ENCODE measurements at regions not wholly inside any gene's neighbourhood (a gene's known extent, or its start where the extent isn't known, plus 50 kb on each side); places are given as distances from the start of the nearest gene placed in this dataset.

DNA sequence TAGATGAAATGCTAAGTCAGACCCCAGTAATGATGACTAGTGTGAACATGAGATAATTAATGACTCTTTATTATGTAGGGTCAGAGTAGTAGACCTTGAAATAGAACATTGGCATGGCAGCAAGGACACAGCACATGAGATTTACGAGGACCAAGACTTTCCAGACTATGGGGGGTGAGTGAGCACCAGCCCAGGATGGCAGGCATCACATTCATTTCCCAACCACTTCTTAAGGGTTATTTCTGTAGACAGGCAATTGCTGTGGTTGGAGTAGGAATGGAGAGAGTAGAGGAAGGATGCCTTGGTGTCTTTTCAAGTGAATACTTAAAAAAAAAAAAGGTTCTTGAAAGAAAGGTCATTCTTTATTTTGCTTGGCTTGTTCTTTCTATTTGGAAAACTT lies 189.4 kb upstream of the DYRK2 start:
- H3K79me2 ChIP-seq (ENCODE audit: low read length), result no peaks in the 10 kb centered on the region
- H3K4me3 ChIP-seq (ENCODE audit: low read length), result no peak overlapping the region
- H4K20me1 ChIP-seq (ENCODE audit: insufficient read depth, low read length), result no peaks in the 10 kb centered on the region
- no peaks in the 10 kb centered on the region for H3F3A ChIP-seq (ENCODE audit: insufficient read depth, low read length)
- H3K9me2 ChIP-seq (replicated peaks; ENCODE audit: insufficient read depth, low read length), result no peaks in the 10 kb centered on the region
- H3K9ac ChIP-seq (ENCODE audit: low read length), result no peak overlapping the region
- no peak overlapping the region for H3K4me2 ChIP-seq (ENCODE audit: low read depth, low read length)
- H3K36me3 ChIP-seq (replicated peaks; ENCODE audit: insufficient read depth, low read length), result no peaks in the 10 kb centered on the region
- TF ChIP-seq EZH2 (optimal IDR thresholded peaks at IDR 0.05; ENCODE audit: low read depth, low read length) (no peak), CTCF (IDR thresholded peaks at IDR 0.05; ENCODE audit: low read length) (no peak), EZH2phosphoT487 (IDR thresholded peaks at IDR 0.05; ENCODE audit: low read length) (no peak)
- no peaks in the 10 kb centered on the region for H3K4me1 ChIP-seq (ENCODE audit: low read length)
- no peaks in the 10 kb centered on the region for H3K9me3 ChIP-seq (replicated peaks; ENCODE audit: insufficient read depth, low read length)
- H3K27ac ChIP-seq (ENCODE audit: low read length), result no peak overlapping the region
- H3K27me3 ChIP-seq (replicated peaks; ENCODE audit: insufficient read depth, low read length), result no peaks in the 10 kb centered on the region
- no peak for DNase-seq
- H2AFZ ChIP-seq (ENCODE audit: low read length), result no peak overlapping the region

GRCh38 chr12:67459578-67459977 lies 189.0 kb upstream of the DYRK2 start:
- H3K4me1 ChIP-seq (ENCODE audit: low read length), result no peaks in the 10 kb centered on the region
- no peaks in the 10 kb centered on the region for H3K27me3 ChIP-seq (replicated peaks; ENCODE audit: insufficient read depth, low read length)
- no peaks in the 10 kb centered on the region for H3K9me2 ChIP-seq (replicated peaks; ENCODE audit: insufficient read depth, low read length)
- H3K27ac ChIP-seq (ENCODE audit: low read length), result no peak overlapping the region
- no peaks in the 10 kb centered on the region for H3K9me3 ChIP-seq (replicated peaks; ENCODE audit: insufficient read depth, low read length)
- H3K79me2 ChIP-seq (ENCODE audit: low read length), result no peaks in the 10 kb centered on the region
- H3K36me3 ChIP-seq (replicated peaks; ENCODE audit: insufficient read depth, low read length), result no peaks in the 10 kb centered on the region
- H3F3A ChIP-seq (ENCODE audit: insufficient read depth, low read length), result no peaks in the 10 kb centered on the region
- no peak for TF ChIP-seq EZH2 (optimal IDR thresholded peaks at IDR 0.05; ENCODE audit: low read depth, low read length)
- H3K4me2 ChIP-seq (ENCODE audit: low read depth, low read length), result no peak overlapping the region
- DNase-seq, result no peak
- H4K20me1 ChIP-seq (ENCODE audit: insufficient read depth, low read length), result no peaks in the 10 kb centered on the region
- no peak overlapping the region for H3K4me3 ChIP-seq (ENCODE audit: low read length)
- no peak overlapping the region for H3K9ac ChIP-seq (ENCODE audit: low read length)
- H2AFZ ChIP-seq (ENCODE audit: low read length), result no peak overlapping the region

- no peaks in the 10 kb centered on the region for H3K27me3 ChIP-seq (replicated peaks; ENCODE audit: insufficient read depth, low read length)
- TF ChIP-seq CTCF (IDR thresholded peaks at IDR 0.05; ENCODE audit: low read length) (no peak), EZH2 (optimal IDR thresholded peaks at IDR 0.05; ENCODE audit: low read depth, low read length) (no peak), EZH2phosphoT487 (IDR thresholded peaks at IDR 0.05; ENCODE audit: low read length) (no peak)
- H3K4me1 ChIP-seq (ENCODE audit: low read length), result no peaks in the 10 kb centered on the region
- no peaks in the 10 kb centered on the region for H3K79me2 ChIP-seq (ENCODE audit: low read length)
- H3K9ac ChIP-seq (ENCODE audit: low read length), result no peak overlapping the region
- H3K9me2 ChIP-seq (replicated peaks; ENCODE audit: insufficient read depth, low read length), result no peaks in the 10 kb centered on the region
- H3K4me3 ChIP-seq (ENCODE audit: low read length), result no peak overlapping the region
- H3F3A ChIP-seq (ENCODE audit: insufficient read depth, low read length), result no peaks in the 10 kb centered on the region
- H2AFZ ChIP-seq (ENCODE audit: low read length), result no peak overlapping the region
- no peak overlapping the region for H3K27ac ChIP-seq (ENCODE audit: low read length)
- no peak for DNase-seq
- no peaks in the 10 kb centered on the region for H3K36me3 ChIP-seq (replicated peaks; ENCODE audit: insufficient read depth, low read length)
- no peaks in the 10 kb centered on the region for H3K9me3 ChIP-seq (replicated peaks; ENCODE audit: insufficient read depth, low read length)
- H4K20me1 ChIP-seq (ENCODE audit: insufficient read depth, low read length), result no peaks in the 10 kb centered on the region
- no peak overlapping the region for H3K4me2 ChIP-seq (ENCODE audit: low read depth, low read length)
These were observed 188.2 kb upstream of the DYRK2 start for GRCh38 chr12:67460388-67460787.

DNA sequence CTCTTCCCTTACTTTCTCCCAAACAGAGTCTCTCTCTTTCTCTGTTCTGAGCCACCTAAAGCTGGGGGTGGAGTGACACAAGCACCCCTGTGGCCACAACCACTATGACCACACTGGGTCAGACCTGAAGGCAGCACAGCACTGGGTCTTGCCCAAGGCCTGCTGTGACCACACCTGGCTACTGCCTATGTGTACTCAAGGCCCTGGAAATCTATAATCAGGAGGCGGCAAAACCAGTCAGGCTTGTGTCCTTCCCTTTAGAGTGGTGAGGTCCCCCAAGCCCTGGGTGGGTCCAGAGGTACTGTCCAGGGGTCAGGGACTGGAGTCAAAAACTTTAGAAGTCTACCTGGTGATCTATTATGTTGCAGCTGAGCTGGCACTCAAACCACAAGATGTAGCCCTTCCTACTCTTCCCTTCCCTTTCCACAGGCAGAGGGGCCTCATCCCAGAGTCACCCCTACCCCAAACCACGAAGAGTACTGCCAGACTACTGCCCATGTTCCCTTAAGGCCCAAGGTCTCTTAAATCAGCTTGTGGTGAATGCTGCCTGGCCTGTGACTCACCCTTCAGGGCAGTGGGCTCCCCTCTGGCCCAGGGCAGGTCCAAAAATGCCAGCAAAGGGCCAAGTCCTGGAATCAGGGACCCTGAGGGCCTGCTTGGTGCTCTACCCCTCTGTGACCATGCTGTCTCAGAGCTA lies 179.8 kb upstream of the DYRK2 start:
- H3K36me3 ChIP-seq (replicated peaks; ENCODE audit: insufficient read depth, low read length), result no peaks in the 10 kb centered on the region
- no peak for DNase-seq
- H3K4me1 ChIP-seq (ENCODE audit: low read length), result no peaks in the 10 kb centered on the region
- no peaks in the 10 kb centered on the region for H4K20me1 ChIP-seq (ENCODE audit: insufficient read depth, low read length)
- TF ChIP-seq EZH2 (optimal IDR thresholded peaks at IDR 0.05; ENCODE audit: low read depth, low read length), result no peak
- no peak for TF ChIP-seq CTCF (IDR thresholded peaks at IDR 0.05; ENCODE audit: low read length)
- TF ChIP-seq EZH2phosphoT487 (IDR thresholded peaks at IDR 0.05; ENCODE audit: low read length), result no peak
- no peaks in the 10 kb centered on the region for H3K79me2 ChIP-seq (ENCODE audit: low read length)
- H3F3A ChIP-seq (ENCODE audit: insufficient read depth, low read length), result no peaks in the 10 kb centered on the region
- no peak overlapping the region for H3K4me3 ChIP-seq (ENCODE audit: low read length)
- no peaks in the 10 kb centered on the region for H3K27me3 ChIP-seq (replicated peaks; ENCODE audit: insufficient read depth, low read length)
- H2AFZ ChIP-seq (ENCODE audit: low read length), result no peak overlapping the region
- H3K9me2 ChIP-seq (replicated peaks; ENCODE audit: insufficient read depth, low read length), result no peaks in the 10 kb centered on the region
- H3K9ac ChIP-seq (ENCODE audit: low read length), result no peak overlapping the region
- no peak overlapping the region for H3K27ac ChIP-seq (ENCODE audit: low read length)
- no peak overlapping the region for H3K4me2 ChIP-seq (ENCODE audit: low read depth, low read length)
- H3K9me3 ChIP-seq (replicated peaks; ENCODE audit: insufficient read depth, low read length), result 0 out of 2 replicates have a peak, but pooled peaks cover 4% of the 10 kb centered on the region

Measured in MM.1S (cell line).